Ectodermal cell (in vitro differentiated cells): ENCODE measurements at regions not wholly inside any gene's neighbourhood (a gene's known extent, or its start where the extent isn't known, plus 50 kb on each side); places are given as distances from the start of the nearest gene placed in this dataset.

Experiments used
- H3K27ac ChIP-seq: 2 replicates; pipeline ENCODE4 v1.7.0; 2013; ENCODE audit warnings: mild to moderate bottlenecking, low read depth, low read length; ENCODE audit not compliant: insufficient read depth, poor library complexity, severe bottlenecking
- H3K27me3 ChIP-seq: 2 replicates; pipeline ENCODE4 v1.7.0; 2013; ENCODE audit warnings: mild to moderate bottlenecking, low read length; ENCODE audit not compliant: insufficient read depth, control insufficient read depth, poor library complexity, severe bottlenecking
- H3K36me3 ChIP-seq: one replicate; pipeline ENCODE4 v1.7.0; 2013; ENCODE audit warnings: low read length; ENCODE audit not compliant: control insufficient read depth, insufficient read depth
- H3K4me1 ChIP-seq: one replicate; pipeline ENCODE4 v1.7.0; 2013; ENCODE audit warnings: low read length; ENCODE audit not compliant: control insufficient read depth, insufficient read depth
- H3K4me3 ChIP-seq: 2 replicates; pipeline ENCODE4 v1.7.0; 2013; ENCODE audit warnings: low read depth, low read length, control low read depth; ENCODE audit not compliant: insufficient read depth
- H3K9me3 ChIP-seq: 2 replicates; pipeline ENCODE4 v1.7.0; 2013; ENCODE audit warnings: mild to moderate bottlenecking, low read length, moderate library complexity; ENCODE audit not compliant: control insufficient read depth
- WGBS, 2 experiments: methylation state at CpG; one replicate each; pipeline ENCODE4 v1.1.7; 2013; ENCODE audit warnings: missing lambda C conversion rate in 2 of 2; 5-methylcytosine and 5-hydroxymethylcytosine counted together

DNA sequence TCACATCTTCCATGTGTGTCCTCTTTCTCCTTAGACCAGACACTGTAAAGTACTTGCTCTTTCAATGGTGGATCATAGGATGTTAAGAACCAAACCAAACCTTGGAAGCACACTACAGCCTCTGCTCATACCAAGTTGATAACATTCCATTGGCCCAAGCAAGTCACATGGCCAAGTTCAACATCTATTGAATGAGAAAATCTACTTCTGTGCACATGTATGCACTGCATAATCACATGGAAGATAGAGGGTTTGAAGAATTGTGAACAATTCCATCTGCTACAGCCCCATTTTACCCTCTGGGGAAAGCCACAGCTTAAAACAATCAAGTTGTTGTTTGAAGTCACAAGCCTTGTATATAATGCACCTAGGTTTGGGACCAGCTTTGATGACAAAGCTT, 68.2 kb downstream of the MFAP3 start:
- no peaks in the 10 kb centered on the region for H3K27me3 ChIP-seq
- no peak overlapping the region for H3K4me3 ChIP-seq
- no peaks in the 10 kb centered on the region for H3K9me3 ChIP-seq
- H3K4me1 ChIP-seq, result peaks cover 19% of the 10 kb centered on the region
- H3K36me3 ChIP-seq, result no peaks in the 10 kb centered on the region
- H3K27ac ChIP-seq, result no peak overlapping the region

DNA sequence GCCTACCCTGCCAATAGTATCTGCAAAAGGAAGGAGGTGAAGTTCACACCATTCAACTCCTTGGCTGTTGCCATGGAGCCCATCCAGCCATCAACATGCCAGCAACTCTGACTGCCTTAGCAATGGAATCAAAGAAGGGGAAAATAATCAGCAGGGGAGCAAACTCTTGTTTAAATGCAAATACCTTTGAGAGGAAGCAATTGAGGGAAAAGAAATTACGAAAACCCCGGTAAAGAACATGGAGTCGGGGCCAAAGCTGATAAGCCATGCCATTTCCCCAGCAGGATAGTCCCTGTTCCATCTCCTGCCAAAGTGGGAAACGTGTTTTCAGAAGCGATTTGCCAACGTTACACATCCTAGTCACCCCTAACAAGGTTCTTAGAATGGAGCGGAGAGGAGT, 69.0 kb downstream of the MFAP3 start:
- Histone ChIP-seq H3K36me3 (no peaks in the 10 kb centered on the region), H3K27ac (peak overlapping the region; percentile 75), H3K4me3 (no peak overlapping the region), H3K4me1 (peaks cover 19% of the 10 kb centered on the region), H3K9me3 (no peaks in the 10 kb centered on the region), H3K27me3 (no peaks in the 10 kb centered on the region)
- WGBS, 2 experiments, result 13 to 14% methylated on average over 7 of the region's 7 CpGs

DNA sequence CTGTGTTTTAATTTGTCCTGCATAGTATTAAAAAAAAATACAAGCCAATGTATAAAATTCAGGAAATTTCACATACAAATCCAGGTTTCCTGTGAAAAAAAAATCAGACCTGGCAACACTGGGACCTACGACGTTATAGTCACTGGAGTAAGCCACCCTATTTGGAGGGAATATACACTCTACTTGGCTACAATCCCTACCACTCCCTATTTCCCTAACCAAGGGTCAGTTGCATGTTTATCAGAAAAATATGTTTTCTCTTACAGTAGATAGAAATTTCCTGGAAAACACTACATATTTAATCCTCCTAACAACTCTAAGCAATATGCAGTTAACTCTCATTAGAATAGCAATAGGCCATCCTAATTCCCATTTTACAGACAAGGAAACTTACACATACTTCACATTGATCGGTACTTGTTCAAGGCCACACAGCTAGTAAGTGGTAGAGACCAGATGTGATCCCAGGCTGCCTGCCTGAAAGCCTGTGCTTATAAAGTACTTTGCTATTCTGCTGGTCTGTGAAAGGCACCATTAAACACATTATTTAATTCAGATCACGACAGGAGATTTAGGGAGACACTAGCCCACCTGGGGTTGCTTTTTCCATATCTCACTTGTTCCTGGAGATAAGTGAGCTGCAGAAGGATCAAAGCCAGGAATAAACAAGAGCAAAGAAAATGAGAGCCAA, 70.8 kb downstream of the MFAP3 start:
- Histone ChIP-seq H3K27ac (no peak overlapping the region), H3K36me3 (no peaks in the 10 kb centered on the region), H3K4me3 (no peak overlapping the region), H3K9me3 (no peaks in the 10 kb centered on the region), H3K27me3 (no peaks in the 10 kb centered on the region), H3K4me1 (peaks cover 19% of the 10 kb centered on the region)
- 58 to 60% methylated on average over 4 of the region's 4 CpGs for WGBS, 2 experiments

DNA sequence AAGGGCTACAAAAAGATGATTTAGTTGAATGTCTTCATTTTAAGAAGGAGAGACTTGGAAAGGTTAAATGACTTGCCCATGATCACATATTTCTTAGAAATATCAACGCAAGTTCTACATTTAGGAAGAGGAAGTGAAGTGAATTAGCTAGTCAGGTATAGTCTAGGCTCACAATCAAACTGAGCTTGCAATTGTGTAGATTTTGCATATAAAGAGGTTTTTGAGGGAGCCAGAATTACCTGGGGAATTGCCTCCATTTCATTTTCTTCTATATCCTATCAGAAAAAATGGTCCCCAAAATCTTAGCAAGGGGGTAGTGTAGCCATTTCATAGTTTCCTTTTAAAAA, 71.3 kb downstream of the MFAP3 start:
- H3K27me3 ChIP-seq, result no peaks in the 10 kb centered on the region
- no peaks in the 10 kb centered on the region for H3K9me3 ChIP-seq
- H3K36me3 ChIP-seq, result no peaks in the 10 kb centered on the region
- 100% methylated on average over 1 of the region's 1 CpG for WGBS, 2 experiments
- no peak overlapping the region for H3K4me3 ChIP-seq
- peaks cover 19% of the 10 kb centered on the region for H3K4me1 ChIP-seq
- H3K27ac ChIP-seq, result no peak overlapping the region

DNA sequence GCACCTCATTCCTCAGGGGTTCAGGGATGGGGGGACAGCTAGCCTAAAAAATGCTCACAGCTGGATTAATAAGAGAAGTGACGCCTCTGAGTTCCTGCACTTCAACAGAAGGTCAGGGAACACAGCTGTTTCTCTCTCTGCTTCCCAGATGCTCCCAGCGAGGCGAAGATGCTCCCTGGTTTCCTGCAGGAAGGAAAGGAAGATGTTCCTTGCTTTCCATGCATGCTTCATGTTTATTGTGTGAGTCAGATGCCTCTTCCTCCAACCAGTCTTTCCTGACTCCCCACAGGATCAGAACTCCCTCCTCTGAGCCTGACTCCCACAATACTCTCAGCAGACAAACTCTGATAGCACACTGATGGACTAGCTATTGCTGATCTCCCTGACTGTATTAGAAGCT, 71.9 kb downstream of the MFAP3 start:
- H3K9me3 ChIP-seq, result no peaks in the 10 kb centered on the region
- no peaks in the 10 kb centered on the region for H3K36me3 ChIP-seq
- no peaks in the 10 kb centered on the region for H3K27me3 ChIP-seq
- no peak overlapping the region for H3K27ac ChIP-seq
- H3K4me1 ChIP-seq, result peaks cover 19% of the 10 kb centered on the region
- WGBS, 2 experiments, result 54 to 67% methylated on average over 3 of the region's 3 CpGs
- no peak overlapping the region for H3K4me3 ChIP-seq

DNA sequence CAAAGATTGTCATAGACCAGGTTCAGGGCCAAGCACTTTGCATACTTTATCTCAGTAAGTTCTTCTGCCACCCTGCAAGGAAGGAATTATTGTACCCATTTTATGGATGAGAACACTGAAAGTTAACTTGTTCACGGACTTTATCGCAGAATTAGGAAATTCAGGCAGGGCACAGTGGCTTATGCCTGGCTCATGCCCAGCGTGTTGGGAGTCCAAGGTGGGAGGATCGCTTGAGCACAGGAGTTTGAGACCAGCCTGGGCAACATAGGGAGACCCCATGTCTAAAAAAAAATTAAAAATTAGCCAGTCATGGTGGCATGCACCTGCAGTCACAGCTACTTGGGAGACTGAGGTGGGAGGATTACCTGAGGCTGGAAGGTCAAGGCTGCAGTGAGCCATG, 72.4 kb downstream of the MFAP3 start:
- 93 to 96% methylated on average over 4 of the region's 4 CpGs for WGBS, 2 experiments
- Histone ChIP-seq H3K27ac (no peak overlapping the region), H3K36me3 (no peaks in the 10 kb centered on the region), H3K4me3 (no peak overlapping the region), H3K4me1 (peaks cover 19% of the 10 kb centered on the region), H3K9me3 (no peaks in the 10 kb centered on the region), H3K27me3 (no peaks in the 10 kb centered on the region)

DNA sequence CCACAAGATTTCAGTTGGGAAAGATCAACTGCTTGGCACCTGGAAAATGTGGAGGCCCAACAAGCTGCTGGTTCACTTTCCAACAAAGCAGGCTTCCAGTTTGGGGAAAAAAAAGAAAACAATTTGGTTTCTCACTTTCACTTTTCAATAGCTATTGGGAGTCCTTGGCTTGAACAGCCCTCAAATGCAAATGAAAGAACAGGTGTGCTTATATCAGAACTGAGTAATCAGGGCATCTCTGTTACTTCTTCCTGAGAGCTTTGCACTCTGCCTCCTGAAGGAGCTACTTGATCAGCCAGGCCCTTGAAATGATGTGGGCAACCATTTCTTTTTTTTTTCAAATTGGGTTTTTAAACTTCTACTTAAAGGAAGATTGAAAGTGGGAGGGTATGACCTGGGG, 73.5 kb downstream of the MFAP3 start:
- H3K9me3 ChIP-seq, result no peaks in the 10 kb centered on the region
- no peak overlapping the region for H3K4me3 ChIP-seq
- H3K4me1 ChIP-seq, result peaks cover 17% of the 10 kb centered on the region
- H3K36me3 ChIP-seq, result no peaks in the 10 kb centered on the region
- no peaks in the 10 kb centered on the region for H3K27me3 ChIP-seq
- no peak overlapping the region for H3K27ac ChIP-seq

DNA sequence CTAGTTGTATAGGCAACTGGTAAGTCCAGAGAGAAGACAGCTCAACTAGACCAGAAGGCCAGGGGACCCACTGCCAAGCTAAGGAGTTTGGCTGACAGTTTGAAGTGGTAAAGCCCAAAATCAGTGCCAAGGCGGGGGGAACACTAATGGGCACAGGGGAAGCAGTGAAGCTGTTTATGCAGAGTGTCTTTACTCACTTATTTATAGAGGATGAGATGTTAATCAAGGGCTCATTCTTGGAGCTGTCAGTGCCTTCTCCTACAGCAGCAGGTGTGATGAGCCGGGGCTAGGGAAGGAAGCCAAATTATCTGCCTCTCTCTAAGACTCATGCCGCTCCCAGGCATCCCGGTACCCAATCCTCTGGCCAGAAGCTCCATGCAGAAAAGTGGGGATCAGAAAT, 75.2 kb upstream of the GALNT10 start:
- H3K27me3 ChIP-seq, result no peaks in the 10 kb centered on the region
- peaks cover 12% of the 10 kb centered on the region for H3K4me1 ChIP-seq
- H3K9me3 ChIP-seq, result no peaks in the 10 kb centered on the region
- H3K36me3 ChIP-seq, result no peaks in the 10 kb centered on the region
- H3K27ac ChIP-seq, result no peak overlapping the region
- 92 to 96% methylated on average over 4 of the region's 4 CpGs for WGBS, 2 experiments
- H3K4me3 ChIP-seq, result no peak overlapping the region

DNA sequence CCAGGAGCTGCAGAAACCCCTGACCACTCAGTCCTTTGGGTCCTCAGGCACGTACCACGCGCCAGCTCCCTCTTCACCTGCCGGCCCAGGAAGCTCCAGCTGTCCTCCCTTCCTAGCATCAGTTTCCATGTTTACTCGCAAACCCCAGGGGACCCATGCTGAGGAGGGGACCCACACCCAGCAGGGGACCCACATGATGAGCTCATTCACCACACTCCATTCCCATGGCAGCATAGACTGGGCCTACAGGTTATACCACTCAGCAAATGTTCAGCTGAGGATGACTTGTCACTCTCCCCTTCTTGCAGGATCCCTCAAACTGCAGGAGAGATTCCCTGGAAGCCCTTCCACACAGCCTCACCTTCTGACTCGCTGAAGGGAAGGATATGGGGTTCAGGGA, 73.5 kb upstream of the GALNT10 start:
- no peaks in the 10 kb centered on the region for H3K36me3 ChIP-seq
- no peaks in the 10 kb centered on the region for H3K27me3 ChIP-seq
- no peaks in the 10 kb centered on the region for H3K9me3 ChIP-seq
- WGBS, 2 experiments, result 89 to 95% methylated on average over 6 of the region's 6 CpGs
- no peak overlapping the region for H3K4me3 ChIP-seq
- H3K27ac ChIP-seq, result no peak overlapping the region
- H3K4me1 ChIP-seq, result peaks cover 12% of the 10 kb centered on the region

DNA sequence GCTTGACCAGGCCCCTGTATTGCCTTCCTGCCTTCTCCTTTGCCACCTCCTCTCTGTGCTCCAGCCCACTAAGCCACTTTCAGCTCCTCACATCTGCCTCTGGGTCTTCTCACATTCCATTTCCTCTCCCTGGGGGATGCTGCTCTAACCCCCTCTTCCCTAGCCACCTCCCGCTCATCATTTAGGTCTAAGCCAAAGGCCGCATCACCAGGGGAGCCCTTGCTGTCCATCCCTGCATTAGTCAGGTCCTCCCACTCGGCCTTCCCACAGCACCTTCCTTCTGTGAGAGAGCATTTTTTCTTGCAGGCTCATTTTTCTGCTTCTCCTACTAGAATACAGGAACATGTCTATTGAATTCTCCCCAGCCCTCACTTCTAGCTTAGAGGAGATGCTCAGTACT, 72.6 kb upstream of the GALNT10 start:
- Histone ChIP-seq H3K36me3 (no peaks in the 10 kb centered on the region), H3K27ac (no peak overlapping the region), H3K9me3 (no peaks in the 10 kb centered on the region), H3K27me3 (no peaks in the 10 kb centered on the region), H3K4me3 (no peak overlapping the region), H3K4me1 (peaks cover 12% of the 10 kb centered on the region)
- 77 to 80% methylated on average over 3 of the region's 3 CpGs for WGBS, 2 experiments

DNA sequence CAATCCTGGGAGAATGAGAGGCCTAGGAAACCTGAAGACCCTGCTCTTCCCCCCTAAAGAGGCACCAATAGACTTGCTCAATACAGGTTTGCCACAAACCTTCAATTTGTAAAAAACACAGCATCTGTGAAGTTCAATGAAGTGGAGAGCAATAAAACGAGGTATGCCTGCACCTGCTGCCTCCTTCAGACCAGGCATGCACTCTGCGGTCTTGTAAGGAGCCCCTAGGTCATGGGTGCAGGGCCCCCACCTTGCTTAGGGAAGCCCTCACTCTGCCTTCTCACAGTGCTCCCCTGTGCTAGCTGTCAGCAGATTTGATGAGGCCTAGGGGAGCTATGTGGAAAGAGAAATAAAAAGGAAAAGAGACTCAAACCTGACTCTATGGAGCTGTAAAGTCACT, 72.1 kb upstream of the GALNT10 start:
- H3K27ac ChIP-seq, result no peak overlapping the region
- H3K4me1 ChIP-seq, result peaks cover 12% of the 10 kb centered on the region
- H3K9me3 ChIP-seq, result no peaks in the 10 kb centered on the region
- 90 to 91% methylated on average over 2 of the region's 2 CpGs for WGBS, 2 experiments
- no peaks in the 10 kb centered on the region for H3K36me3 ChIP-seq
- H3K27me3 ChIP-seq, result no peaks in the 10 kb centered on the region
- no peak overlapping the region for H3K4me3 ChIP-seq
